ENCODE measurements at regions not wholly inside any gene's neighbourhood (a gene's known extent, or its start where the extent isn't known, plus 50 kb on each side); places are given as distances from the start of the nearest gene placed in this dataset.
"Not testable (repeated sequence)": the region's sequence is repeated elsewhere in the genome, so short reads cannot be mapped to it uniquely, and the experiment has no call there.

DNA sequence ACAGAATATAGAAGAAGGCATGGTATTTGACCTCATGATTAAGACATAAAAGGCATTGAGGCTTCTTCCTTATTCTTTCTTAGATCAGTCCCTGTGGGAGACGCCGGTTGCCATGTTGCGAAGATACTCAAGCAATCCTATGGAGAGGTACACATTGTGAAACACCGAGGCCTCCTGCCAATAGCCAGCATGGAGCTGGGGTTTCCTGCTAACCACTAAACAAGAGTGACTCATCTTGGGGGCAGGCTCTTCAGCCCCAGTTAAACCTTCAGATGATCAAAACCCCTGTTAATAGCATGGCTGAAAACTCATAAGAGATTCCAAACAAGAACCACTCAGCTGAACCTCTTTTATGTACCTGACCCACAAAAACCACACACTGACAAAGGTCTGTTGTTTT, 478.8 kb downstream of the CD83 start:
- Mint-ChIP-seq H3K4me3 (no peak overlapping the region), H3K27me3 (ENCODE audit: low read depth) (no peaks in the 10 kb centered on the region), H3K9me3 (no peaks in the 10 kb centered on the region), H3K27ac (ENCODE audit: unreplicated experiment) (no peak overlapping the region), H3K36me3 (ENCODE audit: low read depth) (no peaks in the 10 kb centered on the region), H3K4me1 (no peaks in the 10 kb centered on the region)
- no peak for DNase-seq (ENCODE audit: low read depth, low spot score)
- TF ChIP-seq CTCF (conservative IDR thresholded peaks at IDR 0.05) = no peak

DNA sequence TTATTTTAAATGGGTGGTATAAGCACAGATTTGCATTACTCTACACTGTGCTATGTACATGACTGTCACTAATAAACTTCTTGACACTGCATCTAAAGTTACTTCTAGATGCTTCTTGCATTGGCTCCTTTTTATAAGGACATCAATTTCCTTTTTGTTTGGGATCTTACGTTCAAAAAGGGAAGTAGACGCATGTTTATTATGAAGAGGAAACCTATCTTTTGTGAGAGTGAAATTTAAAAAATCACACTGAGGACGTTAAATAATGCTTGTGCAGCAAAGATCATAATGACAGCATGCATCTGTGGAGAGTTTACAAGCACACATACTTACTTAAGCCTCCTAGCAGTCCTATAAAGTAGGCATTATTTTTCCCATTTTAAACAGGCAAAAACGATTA, 479.5 kb downstream of the CD83 start:
- no peak overlapping the region for H3K27ac Mint-ChIP-seq (ENCODE audit: unreplicated experiment)

GRCh38 chr6:14598017-14598864, 480.7 kb downstream of the CD83 start:
- H3K27me3 Mint-ChIP-seq (ENCODE audit: low read depth) = no peaks in the 10 kb centered on the region
- no peak for DNase-seq (ENCODE audit: low read depth, low spot score)
- no peak for TF ChIP-seq CTCF (conservative IDR thresholded peaks at IDR 0.05)
- H3K4me3 Mint-ChIP-seq = no peak overlapping the region
- H3K27ac Mint-ChIP-seq (ENCODE audit: unreplicated experiment) = no peak overlapping the region
- H3K9me3 Mint-ChIP-seq = no peaks in the 10 kb centered on the region
- H3K4me1 Mint-ChIP-seq = no peaks in the 10 kb centered on the region
- H3K36me3 Mint-ChIP-seq (ENCODE audit: low read depth) = no peaks in the 10 kb centered on the region

More for the DNA sequence above, 479.5 kb downstream of the CD83 start:
- Mint-ChIP-seq H3K4me3 (no peak overlapping the region), H3K27me3 (ENCODE audit: low read depth) (no peaks in the 10 kb centered on the region), H3K36me3 (ENCODE audit: low read depth) (no peaks in the 10 kb centered on the region), H3K9me3 (no peaks in the 10 kb centered on the region), H3K4me1 (no peaks in the 10 kb centered on the region)
- no peak for TF ChIP-seq CTCF (conservative IDR thresholded peaks at IDR 0.05)
- DNase-seq (ENCODE audit: low read depth, low spot score) = no peak

- not testable (repeated sequence) for H3K4me1 Mint-ChIP-seq; DNase-seq (ENCODE audit: low read depth, low spot score); H3K27ac Mint-ChIP-seq (ENCODE audit: unreplicated experiment); H3K9me3 Mint-ChIP-seq; H3K4me3 Mint-ChIP-seq; H3K36me3 Mint-ChIP-seq (ENCODE audit: low read depth); H3K27me3 Mint-ChIP-seq (ENCODE audit: low read depth)
Observed at GRCh38 chr6:14600306-14600705, 482.7 kb downstream of the CD83 start.

DNA sequence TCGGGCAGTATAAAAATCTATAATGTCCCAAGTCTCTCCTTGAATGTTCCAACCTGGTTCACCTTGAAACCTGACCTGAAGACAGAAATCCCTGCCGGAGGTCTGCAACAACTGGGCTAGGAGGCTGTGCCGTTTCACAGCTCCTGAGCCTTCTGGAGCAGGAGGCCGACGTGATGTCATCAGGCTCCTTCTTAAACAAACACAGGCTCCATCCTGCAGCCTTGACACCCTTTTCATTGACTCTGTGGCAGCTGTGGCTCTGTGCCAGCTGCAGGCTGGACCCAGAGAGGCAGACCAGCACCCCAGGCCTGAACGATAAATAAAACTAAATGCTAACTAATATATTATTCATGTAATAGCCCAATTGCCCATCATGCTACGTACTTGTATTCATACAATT, 483.9 kb downstream of the CD83 start:
- Mint-ChIP-seq H3K27me3 (ENCODE audit: low read depth) (no peaks in the 10 kb centered on the region), H3K4me3 (no peak overlapping the region), H3K27ac (ENCODE audit: unreplicated experiment) (no peak overlapping the region), H3K9me3 (no peaks in the 10 kb centered on the region), H3K36me3 (ENCODE audit: low read depth) (no peaks in the 10 kb centered on the region), H3K4me1 (no peaks in the 10 kb centered on the region)
- no peak for TF ChIP-seq CTCF (conservative IDR thresholded peaks at IDR 0.05)
- DNase-seq (ENCODE audit: low read depth, low spot score) = no peak

GRCh38 chr6:14606353-14606752, 488.8 kb downstream of the CD83 start:
- no peak overlapping the region for H3K27ac Mint-ChIP-seq (ENCODE audit: unreplicated experiment)
- no peak for TF ChIP-seq CTCF (conservative IDR thresholded peaks at IDR 0.05)
- H3K36me3 Mint-ChIP-seq (ENCODE audit: low read depth) = no peaks in the 10 kb centered on the region
- no peaks in the 10 kb centered on the region for H3K27me3 Mint-ChIP-seq (ENCODE audit: low read depth)
- H3K4me3 Mint-ChIP-seq = no peak overlapping the region
- DNase-seq (ENCODE audit: low read depth, low spot score) = no peak
- no peaks in the 10 kb centered on the region for H3K9me3 Mint-ChIP-seq
- no peaks in the 10 kb centered on the region for H3K4me1 Mint-ChIP-seq
